ENCODE measurements at regions not wholly inside any gene's neighbourhood (a gene's known extent, or its start where the extent isn't known, plus 50 kb on each side); places are given as distances from the start of the nearest gene placed in this dataset.

GRCh38 chr6:144586986-144587385 is 301.9 kb downstream of the UTRN start:
- no peak overlapping the region for H3K4me3 ChIP-seq (ENCODE audit: low read depth, low read length)
- TF ChIP-seq CTCF (IDR thresholded peaks at IDR 0.05; ENCODE audit: low read depth, low read length) = no peak
- no peak overlapping the region for H3K27ac ChIP-seq
- DNase-seq = no peak
- H3K9me3 ChIP-seq (ENCODE audit: severe bottlenecking) = no peaks in the 10 kb centered on the region
- H3K36me3 ChIP-seq = no peaks in the 10 kb centered on the region
- H3K27me3 ChIP-seq (ENCODE audit: insufficient read depth, low read depth, severe bottlenecking) = no peaks in the 10 kb centered on the region

DNA sequence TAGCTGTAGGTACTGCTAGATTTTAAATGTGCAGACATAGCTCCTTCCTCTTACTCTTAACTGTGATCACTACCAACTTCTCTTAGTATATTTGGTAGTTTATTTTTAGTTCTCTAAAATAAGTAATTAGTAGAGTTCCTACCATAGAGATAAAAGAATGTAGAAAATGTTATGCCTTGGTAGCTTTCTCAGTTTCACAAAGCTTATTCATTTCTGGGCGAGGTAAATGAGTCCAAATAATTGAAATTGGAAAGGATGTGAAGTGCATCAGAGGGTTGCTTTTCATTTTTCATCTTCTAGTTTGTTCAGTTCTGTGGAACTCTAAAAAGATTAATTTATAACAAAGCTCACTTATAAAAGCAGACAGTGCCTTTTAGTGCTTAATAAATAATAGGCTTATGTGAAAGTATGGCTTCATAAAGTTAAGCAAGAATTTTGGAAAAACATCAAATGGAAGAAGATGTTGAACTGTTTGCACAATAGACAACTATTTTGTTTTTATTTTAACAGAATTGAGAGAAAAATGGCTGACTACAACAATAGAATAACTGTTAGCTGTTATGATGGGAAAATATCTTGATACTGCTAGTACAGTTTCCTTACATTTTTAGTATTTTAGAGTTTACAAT is 303.7 kb downstream of the UTRN start:
- Histone ChIP-seq H3K27ac (no peak overlapping the region), H3K4me3 (ENCODE audit: low read depth, low read length) (no peak overlapping the region), H3K36me3 (no peaks in the 10 kb centered on the region), H3K9me3 (ENCODE audit: severe bottlenecking) (no peaks in the 10 kb centered on the region), H3K27me3 (ENCODE audit: insufficient read depth, low read depth, severe bottlenecking) (no peaks in the 10 kb centered on the region)
- no peak for TF ChIP-seq CTCF (IDR thresholded peaks at IDR 0.05; ENCODE audit: low read depth, low read length)
- DNase-seq = no peak

GRCh38 chr6:144590532-144590931 is 305.4 kb downstream of the UTRN start:
- H3K27ac ChIP-seq = no peak overlapping the region

DNA sequence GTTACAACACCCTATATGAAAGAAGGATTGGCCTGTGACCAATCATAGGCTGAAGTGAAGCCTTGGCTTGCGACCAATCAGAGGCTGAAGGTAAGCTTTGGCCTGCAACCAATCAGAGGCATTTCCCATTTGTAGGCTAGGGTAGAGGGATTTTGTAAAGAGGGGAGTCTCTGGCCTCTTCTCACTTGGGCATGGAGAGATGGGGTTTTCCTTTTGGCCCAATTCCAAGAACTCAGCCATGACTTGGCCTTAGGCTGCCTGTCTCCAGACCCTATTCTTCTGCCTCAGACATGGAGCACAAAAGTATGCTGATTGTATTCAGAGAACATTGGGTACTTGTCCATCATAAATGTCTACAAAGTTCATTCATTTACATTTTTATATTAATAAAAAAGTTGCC is 308.3 kb downstream of the UTRN start:
- Histone ChIP-seq H3K9me3 (ENCODE audit: severe bottlenecking) (no peaks in the 10 kb centered on the region), H3K4me3 (ENCODE audit: low read depth, low read length) (no peak overlapping the region), H3K36me3 (no peaks in the 10 kb centered on the region), H3K27ac (no peak overlapping the region), H3K27me3 (ENCODE audit: insufficient read depth, low read depth, severe bottlenecking) (no peaks in the 10 kb centered on the region)
- no peak for TF ChIP-seq CTCF (IDR thresholded peaks at IDR 0.05; ENCODE audit: low read depth, low read length)
- DNase-seq = no peak

More at GRCh38 chr6:144590532-144590931, 305.4 kb downstream of the UTRN start:
- no peaks in the 10 kb centered on the region for H3K9me3 ChIP-seq (ENCODE audit: severe bottlenecking)
- TF ChIP-seq CTCF (IDR thresholded peaks at IDR 0.05; ENCODE audit: low read depth, low read length) = no peak
- no peaks in the 10 kb centered on the region for H3K36me3 ChIP-seq
- no peak overlapping the region for H3K4me3 ChIP-seq (ENCODE audit: low read depth, low read length)
- H3K27me3 ChIP-seq (ENCODE audit: insufficient read depth, low read depth, severe bottlenecking) = no peaks in the 10 kb centered on the region
- no peak for DNase-seq

DNA sequence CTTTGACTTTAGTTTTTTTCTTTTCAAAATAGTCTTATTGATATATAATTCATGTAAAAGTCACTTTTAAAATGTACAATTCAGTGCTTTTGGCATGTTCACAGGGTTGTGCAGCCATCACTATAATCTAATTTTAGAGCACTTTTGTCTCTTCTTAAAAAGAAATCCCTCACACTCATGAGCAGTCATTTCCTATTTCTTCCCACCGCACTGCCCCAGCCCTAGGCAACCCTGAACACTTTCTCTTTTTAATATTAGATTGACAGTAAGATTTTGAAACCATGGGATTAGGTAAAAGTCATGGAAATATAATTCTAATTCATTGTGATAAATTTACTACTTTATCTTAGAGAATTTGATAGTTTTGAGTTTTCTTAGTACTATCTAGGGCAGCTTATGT is 309.4 kb downstream of the UTRN start:
- H3K36me3 ChIP-seq = no peaks in the 10 kb centered on the region
- no peaks in the 10 kb centered on the region for H3K9me3 ChIP-seq (ENCODE audit: severe bottlenecking)
- no peak overlapping the region for H3K4me3 ChIP-seq (ENCODE audit: low read depth, low read length)
- DNase-seq = no peak
- no peaks in the 10 kb centered on the region for H3K27me3 ChIP-seq (ENCODE audit: insufficient read depth, low read depth, severe bottlenecking)
- TF ChIP-seq CTCF (IDR thresholded peaks at IDR 0.05; ENCODE audit: low read depth, low read length) = no peak
- no peak overlapping the region for H3K27ac ChIP-seq

DNA sequence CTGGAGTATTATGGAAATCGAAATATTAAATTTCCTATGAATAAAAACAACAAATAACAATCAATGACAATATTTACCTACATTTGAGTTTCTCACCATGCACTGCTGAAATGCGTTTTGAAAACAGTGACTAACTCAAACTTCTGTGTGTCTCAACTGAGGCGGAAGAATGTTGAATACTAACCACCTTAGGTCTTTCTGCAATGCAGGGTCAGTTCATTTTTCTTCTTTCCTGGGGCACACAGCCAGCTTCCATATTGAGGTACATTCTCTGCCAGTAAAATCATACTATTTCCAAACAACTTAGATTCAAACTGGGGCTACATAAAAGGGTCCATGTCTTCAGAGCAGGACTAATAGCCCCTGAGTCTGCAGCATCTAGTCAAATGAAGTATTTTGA is 310.1 kb downstream of the UTRN start:
- Histone ChIP-seq H3K27ac (no peak overlapping the region), H3K9me3 (ENCODE audit: severe bottlenecking) (no peaks in the 10 kb centered on the region), H3K27me3 (ENCODE audit: insufficient read depth, low read depth, severe bottlenecking) (no peaks in the 10 kb centered on the region), H3K4me3 (ENCODE audit: low read depth, low read length) (no peak overlapping the region), H3K36me3 (no peaks in the 10 kb centered on the region)
- TF ChIP-seq CTCF (IDR thresholded peaks at IDR 0.05; ENCODE audit: low read depth, low read length) = no peak
- no peak for DNase-seq

Measured in WERI-Rb-1 (cell line).